ENCODE measurements at regions not wholly inside any gene's neighbourhood (a gene's known extent, or its start where the extent isn't known, plus 50 kb on each side); places are given as distances from the start of the nearest gene placed in this dataset.

DNA sequence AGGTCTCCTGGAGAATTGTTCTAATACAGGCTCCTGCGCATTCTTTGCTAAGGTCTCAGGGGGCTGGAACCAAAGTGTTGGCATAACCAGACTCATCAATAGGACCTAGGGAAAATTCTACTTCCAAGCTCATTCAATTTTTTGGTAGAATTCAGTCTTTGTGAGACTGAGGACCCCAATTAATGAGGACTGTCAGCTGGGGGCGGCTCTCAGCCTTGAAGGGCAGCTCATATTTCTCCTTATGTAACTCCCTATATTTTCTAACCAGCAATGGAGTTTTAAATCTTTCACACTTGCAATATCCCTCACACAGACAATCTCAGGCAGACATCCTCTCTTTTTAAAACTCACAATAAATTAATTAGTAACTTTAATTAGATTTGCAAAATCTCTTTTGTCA, 476.4 kb upstream of the LRFN5 start (continued):
- TF ChIP-seq CEBPZ (IDR thresholded peaks at IDR 0.05; ENCODE audit: low read length) = no peak

DNA sequence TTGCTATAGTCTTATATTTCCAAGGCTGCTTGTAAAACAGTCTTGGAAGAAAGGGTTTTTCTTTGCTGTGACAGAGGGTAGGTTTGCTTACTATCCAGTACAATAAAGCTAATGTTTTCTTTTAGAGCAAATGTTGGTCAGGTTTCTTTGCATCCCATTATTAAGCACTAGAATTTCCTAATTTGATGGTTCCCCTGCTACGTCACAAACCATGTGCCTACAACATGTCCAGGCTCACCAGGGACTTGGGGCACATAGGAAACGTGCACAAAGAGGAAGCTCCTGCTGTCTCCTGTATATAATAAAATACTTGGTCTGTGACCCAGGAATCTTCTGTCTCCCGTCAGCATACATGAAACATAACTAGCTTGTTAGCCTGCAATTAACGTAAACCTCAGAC, 486.3 kb upstream of the LRFN5 start:
- no peaks in the 10 kb centered on the region for H4K20me1 ChIP-seq (ENCODE audit: insufficient read depth, low read length)
- FAIRE-seq (no peak), DNase-seq (ENCODE audit: low spot score) (no peak), ATAC-seq (no peak)
- ChIA-PET CTCF (ENCODE audit: low intra/inter-chr PET ratio, low total read pairs) (no interaction called here), POLR2A (no interaction called here)
- H3K9me3 ChIP-seq (ENCODE audit: low read length) = peaks cover 62% of the 10 kb centered on the region
- H3K27me3 ChIP-seq (ENCODE audit: control insufficient read depth in 1 of 2, insufficient read depth in 2 of 2, low read length in 2 of 2) = no peaks in the 10 kb centered on the region
- no peak overlapping the region for H3K4me2 ChIP-seq (ENCODE audit: low read depth, low read length)
- no peaks in the 10 kb centered on the region for H3K79me2 ChIP-seq (ENCODE audit: insufficient read depth, low read length)
- H3K4me1 ChIP-seq (ENCODE audit: insufficient read depth, low read length) = no peaks in the 10 kb centered on the region
- no peak overlapping the region for H3K27ac ChIP-seq (ENCODE audit: extremely low read length, insufficient read depth, low read length)
- BruUV-seq (replicated peaks) = no TSS peak
- H3K9ac ChIP-seq (ENCODE audit: insufficient read depth, low read depth, low read length) = no peak overlapping the region
- WGBS (ENCODE audit: low lambda C conversion rate) = 3% methylated on average over 4 of the region's 4 CpGs
- TF ChIP-seq NR2C2 (CRISPR knock-in tag; IDR thresholded peaks at IDR 0.05; ENCODE audit: borderline replicate concordance) (no peak), ZNF737 (CRISPR knock-in tag; IDR thresholded peaks at IDR 0.05; ENCODE audit: borderline replicate concordance) (no peak), FLYWCH1 (CRISPR knock-in tag; IDR thresholded peaks at IDR 0.05) (no peak), NCOA1 (CRISPR knock-in tag; IDR thresholded peaks at IDR 0.05) (no peak), ZNF652 (CRISPR knock-in tag; IDR thresholded peaks at IDR 0.05; ENCODE audit: borderline replicate concordance, low read depth) (no peak), CREB1 (IDR thresholded peaks at IDR 0.05) (peak; percentile 62), CREB1 (CRISPR knock-in tag; IDR thresholded peaks at IDR 0.05) (no peak), POLR2A (IDR thresholded peaks at IDR 0.05; ENCODE audit: insufficient read depth in 1 of 2, low read depth in 2 of 2, low read length in 2 of 2) (no peak)
- intact Hi-C loops (cut with micrococcal nuclease; ENCODE audit: unreplicated experiment) (no loop called here), in situ Hi-C loops (cut with HindIII; ENCODE audit: extremely low pct_ligation_motif_present, low pct_unique_long_range_greater_than_20kb) (no loop called here)
- H3K4me3 ChIP-seq (replicated peaks in 1 of 3; ENCODE audit: insufficient read depth in 1 of 3, low read depth in 2 of 3, low read length in 3 of 3) = no peak overlapping the region
- H3K36me3 ChIP-seq (replicated peaks in 1 of 2; ENCODE audit: control insufficient read depth in 1 of 2, insufficient read depth in 2 of 2, low read length in 2 of 2) = no peaks in the 10 kb centered on the region
- H2AFZ ChIP-seq (ENCODE audit: low read length) = no peak overlapping the region

All from HepG2 (cell line).